ENCODE measurements at regions not wholly inside any gene's neighbourhood (a gene's known extent, or its start where the extent isn't known, plus 50 kb on each side); places are given as distances from the start of the nearest gene placed in this dataset.
"Not testable (repeated sequence)": the region's sequence is repeated elsewhere in the genome, so short reads cannot be mapped to it uniquely, and the experiment has no call there.

DNA sequence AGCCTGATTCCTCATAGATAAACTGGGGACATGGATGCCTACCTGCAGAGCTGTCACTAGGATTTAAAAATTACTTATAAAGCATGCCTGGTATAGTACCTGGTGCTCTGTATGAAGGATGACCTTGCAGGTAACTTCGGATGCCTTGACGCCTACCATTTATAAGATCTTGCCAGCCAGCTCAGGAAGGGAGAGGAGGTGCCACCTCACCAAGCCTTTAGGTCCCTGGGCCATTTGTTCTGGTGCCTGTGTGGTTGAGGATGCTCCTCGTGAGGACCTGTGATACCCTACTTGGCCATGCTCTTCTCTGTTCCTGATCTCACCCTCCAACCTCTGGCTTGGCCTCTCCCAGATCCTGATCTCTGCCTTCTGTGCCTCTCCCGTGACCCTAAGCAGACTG, 85.2 kb downstream of the FDX1 start:
- DNase-seq (ENCODE audit: low spot score), result no peak

DNA sequence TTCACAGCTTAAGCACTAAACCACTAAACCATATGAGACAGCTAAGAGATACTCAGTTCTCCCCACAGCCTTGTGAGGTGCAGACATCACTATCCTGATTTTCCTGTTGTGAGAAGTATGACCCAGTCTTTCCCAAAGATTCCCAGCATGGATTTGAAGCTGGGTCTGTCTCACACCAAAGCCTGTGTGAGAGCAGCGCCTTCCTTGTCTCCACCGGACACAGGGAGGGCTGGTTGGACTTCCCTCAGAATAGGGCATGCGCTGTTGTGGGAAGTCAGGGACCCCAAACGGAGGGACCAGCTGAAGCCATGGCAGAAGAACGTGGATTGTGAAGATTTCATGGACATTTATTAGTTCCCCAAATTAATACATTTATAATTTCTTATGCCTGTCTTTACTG, 87.6 kb downstream of the FDX1 start:
- not testable (repeated sequence) for DNase-seq (ENCODE audit: low spot score)

DNA sequence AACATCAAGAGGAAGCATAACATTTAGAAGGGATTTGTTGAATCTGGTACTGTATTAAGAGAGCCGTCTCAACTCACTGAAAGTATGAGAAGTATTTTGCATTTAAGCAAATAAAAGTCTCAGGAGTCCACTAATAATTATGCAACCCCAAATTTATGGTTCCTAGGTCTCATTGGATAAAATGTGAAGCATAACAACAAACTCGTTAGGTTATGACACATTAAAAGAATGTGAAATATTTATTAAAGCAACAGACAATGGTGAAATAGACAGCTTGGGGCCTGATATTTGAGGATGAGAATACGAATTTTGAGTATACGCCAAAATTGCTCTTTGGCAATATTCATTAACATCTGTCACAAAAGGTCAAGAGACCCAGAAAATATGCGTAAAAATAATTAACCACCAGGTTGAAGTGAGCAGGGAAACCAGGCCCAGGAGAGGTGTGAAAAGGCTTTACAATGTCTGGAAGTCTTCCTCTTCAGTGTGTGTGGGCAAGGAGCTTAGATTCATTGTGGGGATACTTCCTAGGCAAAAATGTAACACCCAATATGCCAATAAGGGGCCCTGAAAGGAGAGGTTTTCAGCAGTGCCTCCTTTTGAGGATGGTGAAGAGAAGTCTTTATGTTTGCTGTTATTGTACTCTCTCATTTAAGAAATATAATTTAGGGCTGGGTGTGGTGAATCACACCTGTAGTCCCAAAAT, 89.2 kb downstream of the FDX1 start:
- no peak for DNase-seq (ENCODE audit: low spot score)

DNA sequence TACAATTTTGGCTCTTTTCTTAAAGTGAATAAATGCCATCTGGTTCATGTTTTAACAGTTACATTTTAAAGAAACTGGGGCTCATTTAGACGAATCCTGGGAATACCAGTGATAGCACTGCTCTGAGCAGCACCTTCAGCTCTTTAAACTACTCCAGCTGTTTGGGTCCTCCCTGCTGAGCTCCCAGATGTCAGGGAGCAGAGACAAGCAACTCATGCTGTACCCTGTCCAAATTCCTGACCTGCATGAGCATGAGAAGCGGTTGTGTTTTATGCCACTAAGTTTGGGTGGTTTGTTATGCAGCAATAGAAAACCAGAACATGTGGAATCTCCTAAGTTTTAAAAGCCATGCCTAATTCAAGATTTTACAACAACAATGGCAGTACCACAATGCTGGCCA, 90.0 kb downstream of the FDX1 start:
- no peak for DNase-seq (ENCODE audit: low spot score)

DNA sequence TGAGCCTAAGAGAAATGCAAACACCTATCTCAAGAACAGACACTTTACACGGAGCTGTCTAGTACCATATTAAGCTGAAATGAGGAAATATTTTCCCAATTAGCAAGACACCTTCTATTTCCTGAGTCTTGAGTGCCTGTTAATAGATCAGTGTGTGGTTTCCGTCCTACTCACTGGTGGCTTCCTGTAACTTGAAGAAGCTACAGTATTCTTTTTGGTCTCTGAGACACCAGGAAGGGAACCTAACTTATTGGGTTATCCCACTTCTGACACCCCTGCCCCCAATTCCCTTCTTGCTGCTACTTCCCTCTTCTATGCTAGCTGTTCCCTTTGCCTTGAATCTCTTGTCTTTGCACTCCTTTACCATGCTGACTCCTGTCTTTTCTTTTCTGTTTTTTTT, 92.7 kb downstream of the FDX1 start:
- no peak for DNase-seq (ENCODE audit: low spot score)

DNA sequence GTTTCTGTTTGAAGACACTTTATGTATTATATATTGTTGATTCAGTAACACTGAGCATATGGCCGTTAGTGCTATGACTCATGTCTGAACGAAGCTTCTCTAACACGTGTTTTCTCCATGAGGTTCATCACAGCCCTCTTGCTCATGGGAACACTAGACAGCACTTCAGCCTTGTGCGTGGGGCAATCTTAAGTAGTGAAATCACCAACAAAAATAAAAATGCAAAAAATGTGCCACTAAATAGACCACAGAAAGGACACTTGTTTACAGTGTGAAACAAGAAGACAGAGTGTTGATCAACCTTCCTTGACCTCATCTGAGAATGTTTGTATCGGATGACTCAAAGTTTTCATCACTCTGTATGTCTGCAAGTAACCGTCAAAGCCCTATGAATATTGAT, 94.5 kb downstream of the FDX1 start:
- DNase-seq (ENCODE audit: low spot score), result peak; percentile 0

DNA sequence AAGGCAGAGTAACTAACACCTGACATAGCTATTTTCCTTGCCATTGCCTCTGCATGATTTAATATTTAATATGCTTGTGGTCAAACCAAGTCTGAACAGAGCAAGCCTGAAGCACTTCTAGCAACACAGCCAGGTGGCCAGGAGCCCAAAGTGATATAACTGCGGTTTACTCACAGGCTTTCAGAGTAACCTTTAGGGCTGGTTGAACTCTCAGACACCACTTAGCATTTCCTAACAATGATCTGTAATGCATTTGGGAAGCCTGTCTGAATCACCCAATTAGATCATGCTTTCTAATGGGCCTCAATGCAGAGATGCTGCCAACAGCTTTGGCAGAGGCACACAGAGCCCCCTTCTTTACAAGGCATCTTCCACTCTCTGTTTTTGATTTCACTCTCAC, 96.1 kb downstream of the FDX1 start:
- no peak for DNase-seq (ENCODE audit: low spot score)

DNA sequence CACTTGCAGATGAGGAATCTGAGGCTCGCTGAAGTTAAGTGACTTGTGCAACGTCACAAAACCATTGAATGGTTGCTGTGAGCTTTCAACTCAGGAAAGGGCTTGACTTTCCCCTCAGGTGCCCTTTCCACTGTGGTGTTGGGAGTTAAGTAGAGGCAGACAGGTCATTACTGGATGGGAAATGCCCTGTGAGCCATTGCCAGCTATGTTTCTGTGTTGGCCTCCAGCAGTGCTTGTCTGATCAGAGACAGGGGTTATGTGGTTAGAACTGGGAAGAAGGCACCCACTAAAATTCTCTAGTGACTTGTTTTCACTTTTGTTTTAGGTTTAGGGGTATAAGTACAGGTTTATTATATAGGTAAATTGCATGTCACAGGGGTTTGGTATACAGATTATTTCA, 96.6 kb downstream of the FDX1 start:
- DNase-seq (ENCODE audit: low spot score), result no peak
